GM18507 (cell line): ENCODE measurements at regions not wholly inside any gene's neighbourhood (a gene's known extent, or its start where the extent isn't known, plus 50 kb on each side); places are given as distances from the start of the nearest gene placed in this dataset.

Experiments used
- DNase-seq: peaks from one replicate; pipeline ENCODE4 v3.0.0; 2011; ENCODE audit warnings: low read depth; ENCODE audit not compliant: insufficient read length; ENCODE audit errors: extremely low spot score
- FAIRE-seq: peaks from 2 replicates; lab custom pipeline; 2011; peaks lifted over from hg19 to GRCh38; lab: Jason Lieb, UNC

DNA sequence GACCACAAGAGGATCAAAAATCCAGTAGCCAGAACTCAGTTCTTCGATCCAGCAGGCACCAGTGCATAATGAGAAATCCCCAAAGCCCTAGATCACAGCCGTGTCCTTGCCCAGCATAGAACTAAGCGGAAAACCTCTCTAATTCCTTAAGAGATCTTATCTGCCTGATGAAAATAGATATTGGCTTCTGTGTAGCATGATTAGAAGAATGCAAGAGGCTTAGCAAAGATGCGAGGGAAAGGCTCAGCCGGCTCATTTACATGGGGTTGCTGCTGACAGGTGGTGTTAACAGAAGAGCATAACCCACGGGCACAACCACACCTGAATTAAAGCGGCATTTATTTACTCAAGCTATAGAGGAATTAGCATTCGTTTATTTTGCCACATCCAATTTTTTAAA is 400.0 kb upstream of the ADAMTS16 start:
- FAIRE-seq: no peak

DNA sequence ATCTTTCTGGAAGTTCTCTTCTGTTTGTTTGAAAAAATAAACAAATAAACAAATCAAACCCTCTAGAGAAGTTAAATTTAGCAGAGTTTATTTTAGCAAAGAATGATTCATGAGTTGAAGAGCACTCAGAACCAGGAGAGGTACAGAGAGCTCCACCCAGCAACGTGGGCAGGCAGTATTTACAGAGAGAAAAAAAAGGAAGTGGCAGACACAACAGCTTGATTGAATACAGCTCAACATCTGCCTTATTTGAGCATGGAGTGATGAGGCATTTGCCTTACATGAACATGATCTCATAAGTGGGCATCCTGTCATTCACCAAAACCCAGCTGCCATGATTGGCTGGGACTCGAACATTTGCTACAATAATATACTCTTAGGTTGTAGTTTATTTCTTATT is 381.6 kb upstream of the ADAMTS16 start:
- no peak for DNase-seq
- FAIRE-seq: no peak

More for the DNA sequence above, 400.0 kb upstream of the ADAMTS16 start:
- no peak for DNase-seq

DNA sequence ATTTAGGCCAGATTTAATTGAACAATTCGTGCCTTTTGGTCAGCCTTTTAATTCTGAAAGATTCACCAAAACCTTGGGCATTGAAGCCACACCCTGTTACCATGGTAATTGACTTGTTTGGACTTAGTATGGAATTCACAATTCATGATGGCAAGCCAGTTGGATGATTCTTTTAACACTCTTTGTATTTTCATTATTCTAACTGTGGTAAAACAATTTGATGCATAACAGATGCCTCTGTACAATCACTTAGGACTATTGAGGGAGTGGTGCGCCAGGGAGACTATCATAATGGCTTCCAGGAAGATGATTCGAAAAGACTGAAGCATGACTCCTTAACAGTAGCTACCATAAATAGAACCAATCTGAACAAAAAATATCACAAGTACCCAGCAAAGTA is 381.1 kb upstream of the ADAMTS16 start:
- DNase-seq (no peak), FAIRE-seq (no peak)

DNA sequence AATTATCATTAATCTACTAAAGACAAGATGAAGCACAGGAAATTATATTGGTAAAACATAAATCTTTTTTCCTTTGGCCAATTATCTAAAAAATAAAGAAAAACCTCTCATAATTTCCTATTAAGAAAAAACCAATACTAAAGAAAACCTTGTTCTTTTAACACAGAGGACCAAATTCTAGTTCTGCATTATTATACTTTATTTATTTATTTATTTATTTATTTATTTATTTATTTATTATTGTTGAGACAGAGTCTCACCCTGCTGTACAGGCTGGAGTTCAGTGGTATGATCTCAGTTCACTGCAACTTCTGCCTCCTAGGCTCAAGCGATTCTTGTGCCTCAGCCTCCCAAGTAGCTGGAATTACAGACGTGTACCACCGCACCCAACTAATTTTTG is 377.8 kb upstream of the ADAMTS16 start:
- FAIRE-seq (no peak), DNase-seq (no peak)

DNA sequence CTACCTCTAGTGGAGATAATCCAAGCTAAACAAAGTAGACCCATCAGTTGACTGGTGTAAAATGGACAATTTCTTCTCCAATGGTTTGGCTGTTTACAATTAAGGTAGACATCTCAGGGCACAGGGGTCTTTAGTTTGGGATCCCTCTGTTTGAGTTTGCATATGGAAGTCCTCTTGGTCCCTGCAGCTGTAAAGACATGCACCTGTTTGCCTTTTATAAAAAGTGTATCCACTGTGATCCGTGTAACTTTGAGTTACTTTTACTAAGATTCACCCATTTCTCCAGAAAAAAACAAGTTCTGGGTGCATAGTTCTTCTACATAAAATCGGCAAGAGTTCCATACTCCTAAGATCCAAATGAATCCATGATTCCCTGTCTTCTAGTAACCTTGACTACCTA is 374.7 kb upstream of the ADAMTS16 start:
- FAIRE-seq (no peak), DNase-seq (no peak)

DNA sequence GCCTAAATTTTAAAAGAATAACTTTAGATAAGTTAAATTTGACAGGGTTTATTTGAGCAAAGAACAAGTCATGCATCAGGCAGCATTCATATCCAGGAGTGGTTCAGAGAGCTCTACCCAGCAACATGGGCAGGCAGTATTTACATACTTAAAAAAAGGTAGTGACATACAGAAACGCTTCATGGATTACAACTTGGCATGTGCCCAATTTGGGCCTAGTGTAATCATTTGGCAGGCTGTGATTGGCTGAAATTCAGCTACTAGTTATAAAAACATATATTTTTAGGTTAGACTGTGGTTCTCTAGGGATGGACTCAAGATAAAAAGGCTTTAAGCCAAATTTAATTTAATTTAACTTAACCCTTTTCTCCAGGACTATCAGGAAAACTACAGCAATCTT is 374.0 kb upstream of the ADAMTS16 start:
- FAIRE-seq: no peak
- DNase-seq: no peak

DNA sequence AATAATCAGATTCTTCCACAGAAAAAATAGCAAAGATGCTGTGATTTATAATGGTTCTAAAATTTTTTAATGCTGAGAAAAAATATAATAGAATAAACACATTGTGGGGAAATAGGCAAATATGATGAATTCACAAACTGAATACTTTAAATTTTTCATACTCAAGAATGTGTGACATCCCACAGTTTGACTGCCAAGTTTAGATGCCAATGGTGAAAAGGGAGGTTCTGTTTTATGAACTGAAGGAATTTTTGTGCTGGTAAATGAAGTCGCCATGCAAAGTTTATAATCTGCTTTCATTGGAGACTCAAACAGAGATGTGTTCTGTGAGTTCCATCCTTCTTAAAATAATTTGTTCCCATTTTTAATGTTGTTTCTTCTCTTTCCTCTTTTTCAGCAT is 367.5 kb upstream of the ADAMTS16 start:
- DNase-seq (no peak), FAIRE-seq (no peak)

DNA sequence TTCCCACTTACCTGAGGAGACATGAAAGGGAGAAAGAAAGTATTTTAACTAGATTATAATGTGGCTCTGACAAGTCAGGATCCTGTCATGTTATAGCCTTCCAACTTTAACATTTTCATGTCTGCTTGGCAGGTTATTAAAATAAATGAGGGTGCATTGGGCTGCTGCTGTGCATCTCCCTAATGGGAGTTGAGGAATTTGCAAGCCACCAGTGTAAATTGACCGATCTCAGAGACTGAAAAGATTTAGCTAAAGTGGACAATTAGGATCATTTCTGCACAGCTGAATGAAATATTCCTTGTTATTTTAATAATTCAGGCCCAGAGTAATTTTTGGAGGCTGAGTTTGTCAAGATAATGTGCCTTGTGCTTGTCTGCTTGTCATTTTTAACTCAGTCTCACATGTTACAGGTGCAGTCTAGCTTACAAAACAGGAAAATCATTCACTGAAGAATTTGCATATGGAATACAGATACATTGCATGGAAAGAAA is 366.3 kb upstream of the ADAMTS16 start:
- FAIRE-seq (no peak), DNase-seq (no peak)

DNA sequence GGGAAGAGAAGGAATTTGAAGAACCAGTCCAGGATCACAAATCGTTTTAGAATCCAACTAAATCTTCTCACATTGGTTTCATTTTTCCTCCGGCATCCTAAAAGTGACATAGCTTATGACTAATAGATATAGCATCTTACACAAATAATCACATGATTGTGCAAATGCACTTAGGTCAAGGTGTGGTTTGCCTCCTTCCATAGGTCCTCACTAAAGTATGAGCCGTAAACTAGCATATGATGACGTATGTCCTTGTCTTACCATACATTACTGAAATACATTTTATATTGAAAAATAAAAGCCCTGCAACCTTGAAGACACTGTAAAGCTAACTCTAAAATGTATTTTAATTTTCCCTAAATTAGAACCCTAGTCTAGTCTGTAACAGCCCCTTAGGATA is 362.7 kb upstream of the ADAMTS16 start:
- DNase-seq (no peak), FAIRE-seq (no peak)

DNA sequence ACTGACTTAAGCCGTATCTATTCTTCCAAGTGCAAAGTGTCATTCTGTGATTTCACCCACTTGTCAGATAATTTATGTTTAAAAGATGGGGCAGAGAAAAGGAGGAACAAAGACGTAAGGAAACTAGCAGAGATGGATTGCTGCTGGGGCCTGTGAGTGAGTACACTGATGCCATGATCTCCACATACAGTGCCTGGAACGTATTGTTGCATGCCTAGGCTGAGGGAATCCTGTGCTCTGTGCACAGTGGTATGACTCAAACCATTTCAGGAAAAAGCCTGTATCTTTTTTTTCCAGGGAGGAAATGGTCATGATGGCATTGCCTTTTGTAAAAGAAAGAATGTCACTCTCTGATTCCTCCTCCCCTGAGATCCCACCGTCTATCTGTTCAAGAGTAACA is 359.5 kb upstream of the ADAMTS16 start:
- DNase-seq (no peak), FAIRE-seq (no peak)

DNA sequence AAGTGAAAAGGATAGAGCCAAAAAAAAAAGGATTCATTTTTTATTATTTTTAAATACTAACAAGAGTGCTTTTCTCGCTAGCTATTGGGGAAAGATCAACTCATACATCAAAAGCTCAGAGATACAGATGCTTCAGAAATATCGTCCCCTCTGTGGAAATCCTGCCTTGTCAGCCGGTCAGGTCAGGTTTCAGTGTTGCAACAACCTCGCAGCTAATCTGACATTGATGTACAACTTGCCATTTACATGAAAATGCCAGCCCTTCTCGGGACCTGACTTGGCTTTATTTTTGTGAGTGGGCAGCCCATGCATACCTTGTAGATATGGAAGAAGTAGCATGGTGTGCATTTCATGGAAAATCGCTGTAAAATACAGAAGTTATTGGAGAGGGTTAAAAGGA is 358.8 kb upstream of the ADAMTS16 start:
- FAIRE-seq: no peak
- no peak for DNase-seq

DNA sequence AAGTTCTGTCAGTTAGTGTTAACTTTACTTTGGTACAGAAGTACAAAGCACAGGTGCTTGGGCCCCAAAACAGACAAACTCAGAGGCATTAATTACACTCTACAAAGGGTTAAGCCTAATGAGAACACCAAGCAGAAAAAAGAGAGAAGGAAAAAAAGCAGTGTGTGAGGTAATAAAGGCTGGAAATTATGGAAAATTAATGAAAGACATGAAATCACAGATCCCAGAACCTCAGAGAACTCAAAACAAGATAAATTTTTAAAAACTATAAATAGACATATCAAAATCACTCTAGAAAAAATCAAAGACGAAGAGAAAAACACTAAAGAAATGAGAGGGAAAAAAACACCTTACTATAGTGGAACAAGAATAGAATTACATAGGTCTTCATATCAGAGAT is 354.2 kb upstream of the ADAMTS16 start:
- no peak for DNase-seq
- FAIRE-seq: no peak

DNA sequence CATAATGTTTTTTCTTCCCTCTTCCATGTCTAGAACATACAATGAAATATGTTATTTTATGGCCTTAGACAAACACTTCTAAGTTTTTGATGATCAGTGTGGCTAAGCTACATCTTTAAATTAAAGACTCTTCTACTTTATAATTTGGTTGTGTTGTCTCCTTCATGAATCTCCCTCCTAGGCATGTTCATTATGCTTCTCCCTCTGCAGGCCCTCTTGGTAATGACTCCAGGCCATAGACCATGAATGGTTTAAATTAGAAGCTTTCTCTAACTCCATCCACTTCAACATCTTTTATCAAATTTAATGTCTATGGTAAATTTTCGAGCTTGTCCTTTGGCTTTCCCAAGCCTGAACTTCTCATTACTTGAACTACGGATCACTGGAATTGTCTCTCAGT is 342.7 kb upstream of the ADAMTS16 start:
- DNase-seq (no peak), FAIRE-seq (no peak)

DNA sequence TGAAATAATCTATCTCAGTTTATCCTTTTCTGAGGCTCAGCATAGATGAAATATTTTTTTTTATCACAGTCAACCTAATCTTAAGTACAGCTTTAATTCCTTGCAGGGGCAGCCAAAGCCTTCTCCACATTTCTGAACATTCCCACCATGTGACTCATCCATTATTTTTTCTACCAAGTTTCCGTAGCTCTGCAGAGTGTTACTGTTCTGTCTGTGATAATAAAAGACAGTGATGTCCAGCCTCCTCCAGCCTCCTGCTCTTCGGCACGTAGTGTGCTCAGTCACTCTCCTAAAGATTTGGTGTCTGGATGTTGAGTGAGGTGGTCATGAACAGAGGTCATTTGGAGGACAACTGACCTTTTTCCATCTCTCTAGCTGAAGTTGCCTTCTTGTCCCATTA is 338.1 kb upstream of the ADAMTS16 start:
- DNase-seq (no peak), FAIRE-seq (no peak)

DNA sequence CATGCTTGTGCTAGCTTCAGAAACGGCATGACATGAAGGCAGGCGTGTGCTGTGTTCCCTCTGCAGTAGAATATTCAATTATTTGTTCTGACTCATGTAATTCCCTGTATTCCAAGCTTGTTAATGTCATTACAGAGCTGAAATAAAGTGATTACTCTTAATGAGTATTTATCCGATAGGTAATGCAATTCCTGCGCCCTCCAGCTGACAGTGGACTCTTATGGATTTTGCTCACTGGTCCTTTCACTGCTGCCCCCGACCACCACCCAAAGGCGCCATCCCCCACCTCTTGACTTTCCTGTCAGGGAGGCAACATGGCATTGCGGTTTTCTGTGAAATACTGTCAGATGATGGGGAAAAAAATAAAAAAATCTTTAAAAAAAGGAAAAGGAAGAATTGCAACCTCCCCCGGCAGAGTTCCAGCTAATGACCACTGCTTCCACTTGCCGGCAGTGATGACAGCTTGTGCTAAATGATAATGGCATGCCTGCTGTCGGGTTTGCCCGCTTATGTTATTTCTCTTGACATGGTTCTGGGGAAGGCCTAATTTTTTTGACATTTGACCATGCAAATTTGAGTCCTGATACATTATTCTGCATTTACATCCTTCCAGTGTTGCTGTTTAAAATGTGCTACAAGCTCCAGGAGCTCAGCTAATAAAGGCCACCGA is 335.3 kb upstream of the ADAMTS16 start:
- no peak for FAIRE-seq

DNA sequence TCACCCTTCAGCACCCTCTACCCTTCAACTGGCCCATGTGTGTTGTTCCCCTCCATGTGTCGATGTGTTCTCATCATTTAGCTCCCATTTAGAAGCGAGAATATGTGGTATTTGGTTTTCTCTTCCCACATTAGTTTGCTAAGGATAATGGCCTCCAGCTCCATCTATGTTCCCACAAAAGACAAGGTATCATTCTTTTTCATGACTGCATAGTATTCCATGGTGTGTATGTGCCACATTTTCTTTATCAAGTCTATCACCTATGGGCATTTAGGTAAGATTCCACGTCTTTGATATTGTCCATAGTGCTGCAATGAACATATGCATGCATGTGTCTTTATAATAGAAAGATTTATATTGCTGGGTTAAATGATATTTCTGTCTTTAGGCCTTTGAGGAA is 325.1 kb upstream of the ADAMTS16 start:
- FAIRE-seq: no peak

More for the DNA sequence above, 335.3 kb upstream of the ADAMTS16 start:
- DNase-seq: no peak

DNA sequence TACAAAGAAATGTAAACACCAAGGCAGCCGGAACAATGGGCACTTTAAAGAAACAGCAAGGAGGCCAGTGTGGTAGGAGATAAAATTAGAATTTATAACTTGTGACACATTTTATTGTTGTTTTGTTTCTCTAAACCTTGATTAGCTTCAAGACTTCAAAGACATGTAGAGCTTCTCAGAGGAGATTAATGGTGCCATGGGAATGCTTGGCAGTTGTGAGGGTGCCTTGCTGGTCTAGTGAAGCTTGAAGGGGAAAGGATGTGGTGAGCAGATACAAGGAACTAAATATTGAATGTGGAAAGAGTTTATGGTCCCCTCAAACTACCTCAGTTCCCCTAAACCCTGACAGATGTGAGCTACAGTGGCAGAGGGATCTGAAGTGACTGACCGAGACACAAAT is 322.4 kb upstream of the ADAMTS16 start:
- FAIRE-seq: no peak

More for the DNA sequence above, 325.1 kb upstream of the ADAMTS16 start:
- DNase-seq: no peak

DNA sequence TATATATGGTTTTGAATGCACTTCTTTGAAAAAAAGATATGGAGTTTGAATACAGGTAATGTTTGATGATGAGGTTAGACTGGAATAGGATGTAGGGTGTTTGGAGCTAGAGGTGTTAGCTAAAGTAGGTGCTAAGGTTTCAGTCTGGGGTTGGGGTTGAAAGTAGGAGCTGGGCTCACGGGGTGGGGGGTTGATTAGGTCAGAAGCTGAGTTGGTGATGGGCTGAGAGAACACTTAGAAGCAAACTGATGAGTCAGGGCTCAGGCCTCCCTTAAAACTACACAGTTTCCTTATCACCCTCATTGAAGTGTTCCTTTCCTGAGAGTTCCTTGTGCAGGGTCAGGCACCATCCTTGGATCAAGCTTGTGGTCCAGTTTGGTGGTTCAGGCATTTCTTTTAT is 308.8 kb upstream of the ADAMTS16 start:
- no peak for DNase-seq
- FAIRE-seq: no peak

More for the DNA sequence above, 322.4 kb upstream of the ADAMTS16 start:
- DNase-seq: no peak

DNA sequence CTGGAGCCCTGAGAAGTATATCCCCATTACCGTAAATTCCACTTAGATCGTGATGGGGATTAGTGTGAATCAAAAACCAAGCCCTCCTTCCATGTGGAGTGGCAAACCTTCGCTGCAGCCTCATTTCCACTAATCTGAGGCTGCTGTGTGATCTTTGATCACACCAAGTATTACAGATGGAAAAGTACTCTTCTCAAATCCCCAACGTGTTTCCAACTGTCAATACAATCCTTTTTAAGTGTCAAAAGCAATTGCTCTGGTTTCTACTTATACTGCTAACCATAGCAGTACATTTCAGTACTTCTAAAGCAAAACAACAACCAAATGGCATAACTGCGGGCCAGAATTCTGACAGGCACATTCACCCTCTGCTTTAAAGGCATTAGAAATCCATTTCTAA is 307.7 kb upstream of the ADAMTS16 start:
- FAIRE-seq (no peak), DNase-seq (no peak)

DNA sequence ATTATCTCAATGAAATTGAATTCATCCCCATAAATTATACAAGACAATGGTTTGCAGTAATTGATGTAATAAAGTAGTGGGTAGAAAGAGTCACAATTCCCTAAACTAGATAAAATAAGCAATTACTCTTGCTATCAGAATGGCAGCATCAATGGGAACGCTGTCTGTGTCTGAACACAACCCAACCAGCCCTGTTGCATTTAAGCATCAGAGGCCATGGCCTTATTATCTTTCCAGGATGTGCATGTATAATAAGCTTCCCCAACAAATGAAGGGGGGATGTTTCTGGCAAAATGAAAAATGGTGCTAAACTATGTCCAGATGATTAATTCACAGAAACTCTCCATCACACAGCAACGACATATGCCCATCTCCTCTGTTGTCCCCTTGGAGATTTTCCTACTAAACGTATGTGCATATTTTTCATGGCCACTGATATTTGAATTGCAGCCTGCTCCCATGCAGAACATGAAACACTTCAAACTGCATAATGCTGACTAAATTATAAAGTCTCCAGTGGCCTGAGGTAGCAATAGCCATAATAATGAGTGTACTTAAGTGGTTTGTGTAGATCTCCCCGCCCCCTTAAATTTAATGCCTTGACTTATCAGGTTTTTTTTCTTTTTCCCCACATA is 306.9 kb upstream of the ADAMTS16 start:
- no peak for FAIRE-seq

DNA sequence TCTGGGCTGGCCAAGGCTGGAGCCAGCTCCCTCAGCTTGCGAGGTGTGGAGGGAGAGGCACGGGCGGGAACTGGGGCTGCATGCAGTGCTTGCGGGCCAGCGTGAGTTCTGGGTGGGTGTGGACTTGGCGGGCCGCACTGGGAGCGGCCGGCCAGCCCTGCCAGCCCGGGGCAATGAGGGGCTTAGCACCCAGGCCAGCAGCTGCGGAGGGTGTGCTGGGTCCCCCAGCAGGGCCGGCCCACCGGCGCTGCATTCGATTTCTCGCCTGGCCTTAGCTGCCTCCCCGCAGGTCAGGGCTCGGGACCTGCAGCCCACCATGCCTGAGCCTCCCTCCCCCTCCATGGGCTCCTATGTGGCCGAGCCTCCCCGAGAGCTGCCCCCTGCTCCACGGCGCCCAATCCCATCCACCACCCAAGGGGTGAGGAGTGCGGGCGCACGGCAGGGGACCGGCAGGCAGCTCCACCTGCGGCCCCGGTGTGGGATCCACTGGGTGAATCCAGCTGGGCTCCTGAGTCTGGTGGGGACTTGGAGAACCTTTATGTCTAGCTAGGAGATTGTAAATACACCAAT is 302.6 kb upstream of the ADAMTS16 start:
- no peak for DNase-seq
- no peak for FAIRE-seq

More for the DNA sequence above, 306.9 kb upstream of the ADAMTS16 start:
- DNase-seq: no peak
